Type B pancreatic cell (in vitro differentiated cells): ENCODE measurements at regions not wholly inside any gene's neighbourhood (a gene's known extent, or its start where the extent isn't known, plus 50 kb on each side); places are given as distances from the start of the nearest gene placed in this dataset.
A peak's percentile ranks its signal among the peaks of the same experiment; 100 is the strongest.

Source experiments
- DNase-seq: peaks from one replicate; pipeline ENCODE4 v3.0.0; 2021; ENCODE audit warnings: mixed read lengths; ENCODE audit not compliant: unreplicated experiment; ENCODE audit errors: extremely low spot score
- H3K27ac Mint-ChIP-seq: 2 replicates; pipeline ENCODE4 v1.8.0; 2021; ENCODE audit warnings: mild to moderate bottlenecking, mixed read lengths
- H3K27me3 Mint-ChIP-seq: 2 replicates; pipeline ENCODE4 v1.8.0; 2021; ENCODE audit warnings: mixed read lengths
- H3K36me3 Mint-ChIP-seq: 2 replicates; pipeline ENCODE4 v1.8.0; 2021; ENCODE audit warnings: mixed read lengths
- H3K4me1 Mint-ChIP-seq: one replicate; pipeline ENCODE4 v1.8.0; 2021; ENCODE audit warnings: mixed read lengths; ENCODE audit not compliant: unreplicated experiment
- H3K4me3 Mint-ChIP-seq: 2 replicates; pipeline ENCODE4 v1.8.0; 2021; ENCODE audit warnings: mild to moderate bottlenecking, mixed read lengths
- H3K9me3 Mint-ChIP-seq: 2 replicates; pipeline ENCODE4 v1.8.0; 2021; ENCODE audit warnings: mixed read lengths
- TF ChIP-seq, protein P1 (sequence below): fragments of 200-600 bp; sonication (generic); conservative IDR thresholded peaks from 2 replicates; pipeline ENCODE4 v1.5.0; 2021; ENCODE audit warnings: antibody characterized with exemption, mild to moderate bottlenecking

DNA sequence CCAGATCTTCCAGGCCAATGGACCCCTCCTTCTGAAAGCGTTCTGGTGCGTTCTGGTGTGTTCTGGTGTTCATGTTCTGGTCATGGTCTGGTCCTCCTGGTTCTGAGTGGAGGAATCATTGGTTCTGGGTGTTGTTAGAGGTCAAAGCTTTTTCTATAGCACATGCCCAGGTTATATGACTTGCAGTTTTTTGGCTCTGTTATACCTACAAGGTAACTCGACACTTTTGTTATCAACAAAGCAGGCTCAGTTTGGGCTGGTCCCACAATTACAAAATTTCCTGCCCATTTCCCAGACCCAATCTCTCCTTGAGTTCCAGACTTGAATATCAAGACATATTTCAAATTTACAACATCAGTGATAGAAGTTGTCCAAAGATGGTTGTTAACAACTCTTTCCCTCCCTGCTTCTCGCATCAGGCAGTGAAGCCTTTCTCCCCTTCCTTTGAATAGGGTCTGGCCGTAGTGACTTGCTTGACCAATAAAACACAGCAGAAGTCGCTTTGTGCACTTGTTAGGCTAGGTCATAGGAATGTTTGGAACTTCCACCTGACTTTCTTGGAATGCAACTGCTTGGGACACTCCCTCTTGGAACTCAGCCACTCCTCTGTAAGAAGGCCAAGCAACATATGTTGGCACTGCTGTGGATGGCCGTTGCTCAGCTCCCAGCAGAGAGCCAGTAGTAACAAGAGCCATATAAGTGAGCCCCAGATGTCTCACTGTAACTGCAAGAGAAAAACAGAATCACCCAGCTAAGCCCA, 83.1 kb upstream of the STEAP1B start:
- H3K4me1 Mint-ChIP-seq = peaks cover 12% of the 10 kb centered on the region
- H3K4me3 Mint-ChIP-seq = peak overlapping the region; percentile 23
- peak overlapping the region; percentile 87 for H3K27ac Mint-ChIP-seq
- no peaks in the 10 kb centered on the region for H3K27me3 Mint-ChIP-seq
- no peaks in the 10 kb centered on the region for H3K9me3 Mint-ChIP-seq
- no peaks in the 10 kb centered on the region for H3K36me3 Mint-ChIP-seq
- no peak for DNase-seq
- TF ChIP-seq, protein P1, sequence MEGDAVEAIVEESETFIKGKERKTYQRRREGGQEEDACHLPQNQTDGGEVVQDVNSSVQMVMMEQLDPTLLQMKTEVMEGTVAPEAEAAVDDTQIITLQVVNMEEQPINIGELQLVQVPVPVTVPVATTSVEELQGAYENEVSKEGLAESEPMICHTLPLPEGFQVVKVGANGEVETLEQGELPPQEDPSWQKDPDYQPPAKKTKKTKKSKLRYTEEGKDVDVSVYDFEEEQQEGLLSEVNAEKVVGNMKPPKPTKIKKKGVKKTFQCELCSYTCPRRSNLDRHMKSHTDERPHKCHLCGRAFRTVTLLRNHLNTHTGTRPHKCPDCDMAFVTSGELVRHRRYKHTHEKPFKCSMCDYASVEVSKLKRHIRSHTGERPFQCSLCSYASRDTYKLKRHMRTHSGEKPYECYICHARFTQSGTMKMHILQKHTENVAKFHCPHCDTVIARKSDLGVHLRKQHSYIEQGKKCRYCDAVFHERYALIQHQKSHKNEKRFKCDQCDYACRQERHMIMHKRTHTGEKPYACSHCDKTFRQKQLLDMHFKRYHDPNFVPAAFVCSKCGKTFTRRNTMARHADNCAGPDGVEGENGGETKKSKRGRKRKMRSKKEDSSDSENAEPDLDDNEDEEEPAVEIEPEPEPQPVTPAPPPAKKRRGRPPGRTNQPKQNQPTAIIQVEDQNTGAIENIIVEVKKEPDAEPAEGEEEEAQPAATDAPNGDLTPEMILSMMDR = no peak

DNA sequence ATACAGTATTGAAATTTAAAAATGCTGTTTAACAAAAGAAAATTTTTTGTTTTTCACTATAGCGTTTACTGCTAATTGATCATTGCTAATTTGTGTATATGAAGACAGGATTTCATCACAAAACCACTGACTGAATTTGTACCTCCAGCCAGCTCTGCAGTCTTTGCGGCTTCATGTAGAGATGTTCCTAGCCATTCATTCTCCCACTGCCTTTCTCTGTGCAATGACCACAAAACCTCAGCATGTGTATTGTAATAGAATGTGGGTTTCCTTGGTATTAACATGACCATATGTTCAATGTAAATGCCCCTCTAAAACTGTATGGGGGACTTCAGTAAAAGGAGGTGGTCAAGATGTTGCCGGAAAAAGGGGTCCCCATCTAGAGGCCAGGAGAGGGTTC, 81.1 kb upstream of the STEAP1B start:
- H3K9me3 Mint-ChIP-seq = no peaks in the 10 kb centered on the region
- H3K27ac Mint-ChIP-seq = no peak overlapping the region
- peaks cover 10% of the 10 kb centered on the region for H3K4me1 Mint-ChIP-seq
- no peaks in the 10 kb centered on the region for H3K27me3 Mint-ChIP-seq
- no peak overlapping the region for H3K4me3 Mint-ChIP-seq
- TF ChIP-seq, protein P1 = no peak
- no peaks in the 10 kb centered on the region for H3K36me3 Mint-ChIP-seq
- DNase-seq = no peak

DNA sequence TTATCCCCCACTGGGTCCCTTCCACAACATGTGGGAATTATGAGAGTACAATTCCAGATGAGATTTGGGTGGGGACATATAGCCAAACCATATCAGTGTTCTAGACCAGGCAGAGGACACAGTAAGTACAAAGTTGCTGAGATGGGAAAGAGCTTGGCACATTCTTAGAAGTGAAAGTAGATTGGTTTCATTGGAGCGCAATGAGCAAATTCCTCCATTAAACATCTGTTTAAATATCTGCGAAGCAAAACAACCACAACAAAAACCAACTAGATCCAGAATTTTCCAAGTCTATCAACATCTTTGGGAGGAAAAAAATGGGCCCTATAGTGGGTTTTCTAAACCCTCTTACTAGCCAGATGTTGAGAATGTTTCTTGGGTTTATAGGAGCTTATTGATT, 80.0 kb upstream of the STEAP1B start:
- Mint-ChIP-seq H3K36me3 (no peaks in the 10 kb centered on the region), H3K4me1 (peaks cover 10% of the 10 kb centered on the region), H3K4me3 (no peak overlapping the region), H3K27ac (no peak overlapping the region), H3K9me3 (no peaks in the 10 kb centered on the region), H3K27me3 (no peaks in the 10 kb centered on the region)
- TF ChIP-seq, protein P1 = no peak
- DNase-seq = no peak

DNA sequence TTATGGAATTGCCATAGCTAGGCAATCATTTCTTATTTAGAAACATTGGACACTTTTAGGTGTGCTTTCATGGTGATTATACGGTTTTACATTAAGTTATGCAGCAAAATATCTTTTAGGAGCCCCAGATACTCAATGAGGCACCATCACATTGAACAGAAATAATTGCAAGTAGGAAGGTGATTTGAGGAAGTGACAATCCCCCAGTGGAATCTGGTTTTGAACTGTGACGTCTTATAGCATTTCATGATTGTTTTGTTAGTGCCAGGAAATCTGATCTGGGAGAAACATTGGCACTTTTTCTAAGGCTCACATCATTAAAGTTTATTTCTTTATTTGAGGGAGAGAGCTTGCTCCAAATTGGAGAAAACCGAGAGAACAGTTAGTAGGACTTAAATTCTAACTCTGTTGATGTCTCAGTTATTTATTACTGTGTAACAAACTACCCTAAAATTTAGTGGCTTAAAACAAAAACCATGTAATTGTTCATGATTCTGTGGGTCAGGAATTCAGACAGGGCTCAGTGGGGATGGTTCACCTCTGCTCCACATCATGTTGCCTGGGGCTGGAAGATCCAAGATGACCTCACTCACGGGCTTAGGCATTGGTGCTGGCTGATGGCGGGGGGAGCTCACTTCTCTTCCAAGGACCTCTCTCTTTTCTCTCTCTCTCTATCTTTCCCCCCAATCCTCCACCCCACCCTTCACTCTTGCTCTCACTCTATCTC, 78.2 kb upstream of the STEAP1B start:
- H3K4me3 Mint-ChIP-seq = no peak overlapping the region
- H3K4me1 Mint-ChIP-seq = peaks cover 7% of the 10 kb centered on the region
- H3K27me3 Mint-ChIP-seq = no peaks in the 10 kb centered on the region
- DNase-seq = no peak
- TF ChIP-seq, protein P1 = no peak
- H3K36me3 Mint-ChIP-seq = no peaks in the 10 kb centered on the region
- H3K27ac Mint-ChIP-seq = no peak overlapping the region
- peaks cover 2% of the 10 kb centered on the region for H3K9me3 Mint-ChIP-seq

DNA sequence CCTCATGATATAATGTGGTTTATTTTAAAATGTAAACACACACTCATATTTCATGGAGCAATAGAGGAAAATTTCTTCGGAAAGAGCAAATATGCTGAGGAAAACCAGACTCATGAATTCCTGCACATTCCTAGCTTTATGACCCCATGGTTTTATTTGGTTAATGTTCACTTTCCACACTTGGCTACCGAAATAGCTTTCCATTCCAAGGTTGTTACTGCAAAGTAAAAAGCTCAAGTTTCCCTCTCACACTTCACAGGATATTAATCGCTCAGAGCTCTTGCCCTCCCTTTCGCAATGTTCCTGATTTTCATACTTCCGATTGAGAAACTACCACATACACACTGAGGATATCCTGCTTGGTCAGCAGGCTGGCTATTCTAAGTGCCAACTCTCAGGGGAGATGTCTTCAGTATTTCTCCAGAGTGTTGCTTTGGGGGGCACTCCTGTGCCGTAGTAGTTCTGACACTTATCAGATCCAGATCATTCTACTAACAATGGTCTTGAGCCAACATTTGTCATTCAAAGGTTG, 77.5 kb upstream of the STEAP1B start:
- Mint-ChIP-seq H3K4me1 (peaks cover 3% of the 10 kb centered on the region), H3K27ac (no peak overlapping the region), H3K9me3 (peaks cover 3% of the 10 kb centered on the region), H3K27me3 (no peaks in the 10 kb centered on the region), H3K36me3 (no peaks in the 10 kb centered on the region), H3K4me3 (no peak overlapping the region)
- TF ChIP-seq, protein P1 = no peak
- DNase-seq = no peak
